ENCODE measurements at regions not wholly inside any gene's neighbourhood (a gene's known extent, or its start where the extent isn't known, plus 50 kb on each side); places are given as distances from the start of the nearest gene placed in this dataset.

DNA sequence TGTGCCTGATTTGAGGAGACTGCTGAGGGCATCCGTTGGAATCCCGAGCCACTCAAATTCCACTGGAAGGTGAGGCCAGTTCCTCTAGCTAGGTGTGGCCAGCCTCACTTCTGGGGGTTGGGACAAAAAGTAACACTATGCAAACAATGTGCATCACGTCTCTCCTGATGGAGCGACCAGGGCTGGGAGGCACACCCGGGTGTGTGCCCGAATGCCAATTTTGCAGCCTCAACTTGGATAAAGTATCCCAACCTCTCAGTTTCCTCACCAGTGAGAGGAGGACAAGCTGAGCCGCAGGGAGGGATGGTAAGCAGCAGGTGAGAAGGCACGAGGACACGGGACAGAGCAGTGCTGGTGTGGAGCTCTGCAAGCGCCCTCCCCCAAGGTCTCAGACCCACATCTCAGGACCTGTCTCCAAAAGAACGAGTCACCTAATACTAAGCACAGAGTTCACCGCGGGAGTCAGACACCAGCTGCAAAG is 218.3 kb downstream of the HAUS1 start:
- TF ChIP-seq CHD2 (IDR thresholded peaks at IDR 0.05; ENCODE audit: low read length), result no peak
- no peak for TF ChIP-seq NRF1 (IDR thresholded peaks at IDR 0.05; ENCODE audit: low read depth, low read length)
- no peak for TF ChIP-seq CTCF (IDR thresholded peaks at IDR 0.05; ENCODE audit: control extremely low read depth in 1 of 3, insufficient read depth in 1 of 3, low read depth in 1 of 3, low read length in 3 of 3)
- no peak for TF ChIP-seq EZH2 (IDR thresholded peaks at IDR 0.05; ENCODE audit: low read depth, low read length, severe bottlenecking)
- no peak for TF ChIP-seq TCF12 (IDR thresholded peaks at IDR 0.05; ENCODE audit: low read depth, low read length)
- TF ChIP-seq POLR2A (IDR thresholded peaks at IDR 0.05; ENCODE audit: control extremely low read depth in 1 of 2, low read depth in 2 of 2, low read length in 2 of 2), result no peak
- TF ChIP-seq SUZ12 (IDR thresholded peaks at IDR 0.05; ENCODE audit: low read length), result no peak
- TF ChIP-seq SAP30 (IDR thresholded peaks at IDR 0.05; ENCODE audit: insufficient read depth, insufficient replicate concordance, low read length), result no peak
- TF ChIP-seq, protein P1, sequence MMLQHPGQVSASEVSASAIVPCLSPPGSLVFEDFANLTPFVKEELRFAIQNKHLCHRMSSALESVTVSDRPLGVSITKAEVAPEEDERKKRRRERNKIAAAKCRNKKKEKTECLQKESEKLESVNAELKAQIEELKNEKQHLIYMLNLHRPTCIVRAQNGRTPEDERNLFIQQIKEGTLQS (IDR thresholded peaks at IDR 0.05; ENCODE audit: insufficient read depth, low read depth, low read length), result no peak
- TF ChIP-seq SRF (IDR thresholded peaks at IDR 0.05; ENCODE audit: low read depth, low read length), result no peak
- no peak for TF ChIP-seq RBBP5 (IDR thresholded peaks at IDR 0.05; ENCODE audit: borderline replicate concordance, low read depth, low read length)
- no peak for TF ChIP-seq USF2 (IDR thresholded peaks at IDR 0.05; ENCODE audit: low read length)

All from H1 (cell line).